ENCODE measurements at regions not wholly inside any gene's neighbourhood (a gene's known extent, or its start where the extent isn't known, plus 50 kb on each side); places are given as distances from the start of the nearest gene placed in this dataset.

GRCh38 chr17:73943416-73944110 is 259.9 kb upstream of the RPL38 start:
- TF ChIP-seq EZH2 (IDR thresholded peaks at IDR 0.05), result no peak
- TF ChIP-seq POLR2AphosphoS5 (IDR thresholded peaks at IDR 0.05; ENCODE audit: borderline replicate concordance, low read depth, low read length), result no peak

Measured in SK-N-MC (cell line).